Neural progenitor cell (in vitro differentiated cells): ENCODE measurements at regions not wholly inside any gene's neighbourhood (a gene's known extent, or its start where the extent isn't known, plus 50 kb on each side); places are given as distances from the start of the nearest gene placed in this dataset.

Experiments used
- EZH2 ChIP-seq: fragments of 200-600 bp; sonication (generic); IDR thresholded peaks from 2 replicates; pipeline ENCODE4 v1.6.1; 2017; ENCODE audit warnings: antibody characterized with exemption, mild to moderate bottlenecking, moderate library complexity
- TF ChIP-seq, protein P1 (sequence below): fragments of 200-600 bp; sonication (generic); IDR thresholded peaks from 2 replicates; pipeline ENCODE4 v1.5.1; 2017; ENCODE audit warnings: antibody characterized with exemption, mild to moderate bottlenecking

DNA sequence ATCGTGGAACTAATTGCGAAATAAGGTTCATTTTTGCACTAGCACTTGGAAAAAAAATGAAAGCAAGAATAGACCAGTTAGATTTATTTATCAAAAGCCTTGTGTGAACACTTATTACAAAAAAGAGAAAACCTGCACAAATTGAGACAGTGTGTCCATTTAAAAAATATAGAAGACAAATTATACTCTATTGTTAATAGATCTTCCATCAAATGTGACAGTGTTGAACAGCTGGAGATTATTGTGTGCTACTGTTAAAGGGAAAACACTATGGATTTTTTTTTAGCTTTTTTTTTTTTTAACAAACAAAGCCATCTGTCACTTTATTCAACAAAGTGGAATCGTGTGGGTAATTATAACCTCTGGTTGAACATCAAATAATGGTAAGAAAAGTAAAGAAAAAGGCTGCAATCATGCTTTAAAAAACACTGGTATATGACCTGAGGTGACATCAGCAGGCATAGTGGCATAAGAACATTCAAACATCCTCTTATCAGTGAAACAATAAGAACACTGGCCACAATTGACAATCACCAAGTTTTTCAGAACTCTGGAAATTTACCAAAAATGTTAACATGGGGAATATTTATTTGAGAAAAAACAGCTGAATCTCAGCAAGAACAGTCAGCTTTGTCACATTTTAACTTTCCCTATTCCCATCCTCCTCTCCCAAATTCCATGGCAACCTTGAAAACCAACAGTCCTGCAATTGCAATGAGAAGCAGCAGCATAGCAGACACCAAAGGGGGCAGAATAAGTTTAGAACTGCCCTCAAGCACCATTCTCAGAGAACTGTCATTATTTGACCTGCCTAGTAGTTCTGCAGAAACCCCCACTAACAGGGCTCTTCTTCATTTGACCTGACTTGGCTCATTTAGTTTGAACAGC lies 442.3 kb upstream of the MON1B start:
- TF ChIP-seq EZH2 = no peak
- TF ChIP-seq, protein P1, sequence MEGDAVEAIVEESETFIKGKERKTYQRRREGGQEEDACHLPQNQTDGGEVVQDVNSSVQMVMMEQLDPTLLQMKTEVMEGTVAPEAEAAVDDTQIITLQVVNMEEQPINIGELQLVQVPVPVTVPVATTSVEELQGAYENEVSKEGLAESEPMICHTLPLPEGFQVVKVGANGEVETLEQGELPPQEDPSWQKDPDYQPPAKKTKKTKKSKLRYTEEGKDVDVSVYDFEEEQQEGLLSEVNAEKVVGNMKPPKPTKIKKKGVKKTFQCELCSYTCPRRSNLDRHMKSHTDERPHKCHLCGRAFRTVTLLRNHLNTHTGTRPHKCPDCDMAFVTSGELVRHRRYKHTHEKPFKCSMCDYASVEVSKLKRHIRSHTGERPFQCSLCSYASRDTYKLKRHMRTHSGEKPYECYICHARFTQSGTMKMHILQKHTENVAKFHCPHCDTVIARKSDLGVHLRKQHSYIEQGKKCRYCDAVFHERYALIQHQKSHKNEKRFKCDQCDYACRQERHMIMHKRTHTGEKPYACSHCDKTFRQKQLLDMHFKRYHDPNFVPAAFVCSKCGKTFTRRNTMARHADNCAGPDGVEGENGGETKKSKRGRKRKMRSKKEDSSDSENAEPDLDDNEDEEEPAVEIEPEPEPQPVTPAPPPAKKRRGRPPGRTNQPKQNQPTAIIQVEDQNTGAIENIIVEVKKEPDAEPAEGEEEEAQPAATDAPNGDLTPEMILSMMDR = no peak
